HG03439 (cell line): ENCODE measurements at regions not wholly inside any gene's neighbourhood (a gene's known extent, or its start where the extent isn't known, plus 50 kb on each side); places are given as distances from the start of the nearest gene placed in this dataset.
"Not testable (repeated sequence)": the region's sequence is repeated elsewhere in the genome, so short reads cannot be mapped to it uniquely, and the experiment has no call there.

Experiments used
- ATAC-seq: cut with Tn5 transposase; IDR thresholded peaks from one replicate; pipeline ENCODE4 v1.9.1; 2021; ENCODE audit warnings: mild to moderate bottlenecking, moderate library complexity; ENCODE audit not compliant: unreplicated experiment

- peak; percentile 77 for ATAC-seq
These were observed 561.2 kb upstream of the PHF14 start for GRCh38 chr7:10412422-10413019.

GRCh38 chr7:10418985-10419384 is 554.7 kb upstream of the PHF14 start:
- ATAC-seq, result no peak

GRCh38 chr7:10429031-10429430 is 544.6 kb upstream of the PHF14 start:
- ATAC-seq, result no peak

- ATAC-seq, result no peak
These were observed 544.2 kb upstream of the PHF14 start for GRCh38 chr7:10429511-10429910.

GRCh38 chr7:10436302-10436701 is 537.4 kb upstream of the PHF14 start:
- no peak for ATAC-seq

- ATAC-seq, result no peak
These were observed 534.6 kb upstream of the PHF14 start for GRCh38 chr7:10439027-10439426.

- ATAC-seq, result no peak
These were observed 517.7 kb upstream of the PHF14 start for GRCh38 chr7:10455936-10456335.

GRCh38 chr7:10460474-10460873 is 513.2 kb upstream of the PHF14 start:
- ATAC-seq, result no peak

GRCh38 chr7:10463701-10464100 is 510.0 kb upstream of the PHF14 start:
- no peak for ATAC-seq

GRCh38 chr7:10465536-10465935 is 508.1 kb upstream of the PHF14 start:
- ATAC-seq, result not testable (repeated sequence)

GRCh38 chr7:10468908-10469307 is 504.8 kb upstream of the PHF14 start:
- no peak for ATAC-seq

- ATAC-seq, result no peak
These were observed 504.2 kb upstream of the PHF14 start for GRCh38 chr7:10469476-10469875.

GRCh38 chr7:10471280-10472058 is 502.2 kb upstream of the PHF14 start:
- no peak for ATAC-seq

GRCh38 chr7:10472115-10472514 is 501.6 kb upstream of the PHF14 start:
- ATAC-seq, result no peak

GRCh38 chr7:10473569-10473968 is 500.1 kb upstream of the PHF14 start:
- ATAC-seq, result no peak

GRCh38 chr7:10474048-10474447 is 499.6 kb upstream of the PHF14 start:
- no peak for ATAC-seq

GRCh38 chr7:10475940-10476641 is 497.6 kb upstream of the PHF14 start:
- ATAC-seq, result no peak

GRCh38 chr7:10476642-10477041 is 497.0 kb upstream of the PHF14 start:
- ATAC-seq, result no peak

GRCh38 chr7:10483671-10484070 is 490.0 kb upstream of the PHF14 start:
- no peak for ATAC-seq

GRCh38 chr7:10484767-10485166 is 488.9 kb upstream of the PHF14 start:
- ATAC-seq, result no peak

GRCh38 chr7:10501206-10501884 is 472.3 kb upstream of the PHF14 start:
- ATAC-seq, result not testable (repeated sequence)
